ENCODE measurements at regions not wholly inside any gene's neighbourhood (a gene's known extent, or its start where the extent isn't known, plus 50 kb on each side); places are given as distances from the start of the nearest gene placed in this dataset.

DNA sequence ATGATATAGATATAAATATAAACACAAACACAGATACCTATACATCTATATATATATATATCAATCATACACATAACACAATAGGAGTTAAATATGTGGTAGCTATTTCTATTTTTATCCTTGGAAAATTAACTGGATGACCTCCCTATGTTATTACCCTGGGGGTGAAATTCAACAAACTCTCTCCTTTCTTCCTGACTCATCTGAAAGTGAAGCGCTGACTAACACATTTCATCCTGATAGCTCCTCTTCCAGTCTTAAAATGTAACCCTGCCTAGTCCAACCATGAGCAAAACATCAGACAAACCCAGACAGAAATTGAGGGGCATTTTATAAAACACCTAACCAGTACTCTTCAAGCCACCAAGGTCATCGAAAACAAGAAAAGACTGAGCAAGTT lies 220.6 kb upstream of the ISX start:
- no peak for TF ChIP-seq EZH2 (IDR thresholded peaks at IDR 0.05; ENCODE audit: borderline replicate concordance, low read depth, low read length, severe bottlenecking)
- no peak for TF ChIP-seq MYC (IDR thresholded peaks at IDR 0.05; ENCODE audit: low read depth, low read length)
- no peak for TF ChIP-seq GATA2 (IDR thresholded peaks at IDR 0.05; ENCODE audit: insufficient read depth, insufficient read length, low read depth, low read length)
- no peak for TF ChIP-seq POLR2A (IDR thresholded peaks at IDR 0.05; ENCODE audit: low read depth, low read length)
- TF ChIP-seq POLR2AphosphoS5 (IDR thresholded peaks at IDR 0.05; ENCODE audit: insufficient read depth, low read depth, low read length): no peak
- TF ChIP-seq JUN (IDR thresholded peaks at IDR 0.05; ENCODE audit: borderline replicate concordance, insufficient read depth, insufficient read length, low read depth): no peak
- TF ChIP-seq, protein P1, sequence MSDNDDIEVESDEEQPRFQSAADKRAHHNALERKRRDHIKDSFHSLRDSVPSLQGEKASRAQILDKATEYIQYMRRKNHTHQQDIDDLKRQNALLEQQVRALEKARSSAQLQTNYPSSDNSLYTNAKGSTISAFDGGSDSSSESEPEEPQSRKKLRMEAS (IDR thresholded peaks at IDR 0.05; ENCODE audit: insufficient read depth, insufficient read length): no peak
- TF ChIP-seq, protein P2, sequence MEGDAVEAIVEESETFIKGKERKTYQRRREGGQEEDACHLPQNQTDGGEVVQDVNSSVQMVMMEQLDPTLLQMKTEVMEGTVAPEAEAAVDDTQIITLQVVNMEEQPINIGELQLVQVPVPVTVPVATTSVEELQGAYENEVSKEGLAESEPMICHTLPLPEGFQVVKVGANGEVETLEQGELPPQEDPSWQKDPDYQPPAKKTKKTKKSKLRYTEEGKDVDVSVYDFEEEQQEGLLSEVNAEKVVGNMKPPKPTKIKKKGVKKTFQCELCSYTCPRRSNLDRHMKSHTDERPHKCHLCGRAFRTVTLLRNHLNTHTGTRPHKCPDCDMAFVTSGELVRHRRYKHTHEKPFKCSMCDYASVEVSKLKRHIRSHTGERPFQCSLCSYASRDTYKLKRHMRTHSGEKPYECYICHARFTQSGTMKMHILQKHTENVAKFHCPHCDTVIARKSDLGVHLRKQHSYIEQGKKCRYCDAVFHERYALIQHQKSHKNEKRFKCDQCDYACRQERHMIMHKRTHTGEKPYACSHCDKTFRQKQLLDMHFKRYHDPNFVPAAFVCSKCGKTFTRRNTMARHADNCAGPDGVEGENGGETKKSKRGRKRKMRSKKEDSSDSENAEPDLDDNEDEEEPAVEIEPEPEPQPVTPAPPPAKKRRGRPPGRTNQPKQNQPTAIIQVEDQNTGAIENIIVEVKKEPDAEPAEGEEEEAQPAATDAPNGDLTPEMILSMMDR (IDR thresholded peaks at IDR 0.05; ENCODE audit: extremely low read depth in 1 of 2, insufficient read depth in 1 of 2, low read depth in 1 of 2, low read length in 2 of 2): no peak
- TF ChIP-seq FOS (IDR thresholded peaks at IDR 0.05; ENCODE audit: borderline replicate concordance, insufficient read depth, low read length): no peak
- Histone ChIP-seq H3K9me3 (replicated peaks; ENCODE audit: control insufficient read depth, insufficient read depth, low read length) (peaks cover 1% of the 10 kb centered on the region), H2AFZ (ENCODE audit: low read depth, low read length) (no peak overlapping the region), H3K36me3 (ENCODE audit: control insufficient read depth in 2 of 2, extremely low read depth in 1 of 2, insufficient read depth in 2 of 2, low read length in 2 of 2) (no peaks in the 10 kb centered on the region), H3K79me2 (ENCODE audit: control insufficient read depth, insufficient read depth, low read length) (no peaks in the 10 kb centered on the region), H3K4me1 (ENCODE audit: control insufficient read depth, extremely low read depth, insufficient read depth, low read length) (no peaks in the 10 kb centered on the region), H3K27me3 (ENCODE audit: control insufficient read depth in 2 of 2, insufficient read depth in 2 of 2, low read length in 2 of 2) (no peaks in the 10 kb centered on the region), H3K9me1 (replicated peaks; ENCODE audit: control insufficient read depth, extremely low read depth, insufficient read depth, low read length) (no peaks in the 10 kb centered on the region), H3K27ac (ENCODE audit: insufficient read depth, low read depth, low read length) (no peak overlapping the region), H3K4me2 (ENCODE audit: insufficient read depth, low read length) (no peak overlapping the region), H3K4me3 (replicated peaks in 1 of 3; ENCODE audit: insufficient read depth in 1 of 3, low read depth in 1 of 3, low read length in 3 of 3) (no peak overlapping the region), H4K20me1 (replicated peaks; ENCODE audit: control insufficient read depth, extremely low read depth, insufficient read depth, low read length) (no peaks in the 10 kb centered on the region), H3K9ac (replicated peaks; ENCODE audit: extremely low read depth, insufficient read depth, low read length) (no peak overlapping the region)
- FAIRE-seq (no peak), DNase-seq (ENCODE audit: low read depth, low spot score) (no peak)
- no TSS peak for BruUV-seq (replicated peaks)
- CTCF ChIA-PET: no interaction called here
- POLR2A ChIA-PET: no interaction called here
- dilution Hi-C loops (cut with MboI; ENCODE audit: extremely low pct_ligation_motif_present, low sequenced_read_pairs) (no loop called here), intact Hi-C loops (cut with micrococcal nuclease) (no loop called here)

All from endothelial cell of umbilical vein (primary cell).